ENCODE measurements at regions not wholly inside any gene's neighbourhood (a gene's known extent, or its start where the extent isn't known, plus 50 kb on each side); places are given as distances from the start of the nearest gene placed in this dataset.

- TF ChIP-seq CTCF (IDR thresholded peaks at IDR 0.05) (no peak), REST (IDR thresholded peaks at IDR 0.05; ENCODE audit: insufficient read depth in 1 of 2, low read depth in 2 of 2, low read length in 1 of 2) (no peak)
These were observed 87.4 kb downstream of the OR11H12 start for GRCh38 chr14:18688346-18688745.

Data from Panc1 (cell line).